ENCODE measurements at regions not wholly inside any gene's neighbourhood (a gene's known extent, or its start where the extent isn't known, plus 50 kb on each side); places are given as distances from the start of the nearest gene placed in this dataset.

DNA sequence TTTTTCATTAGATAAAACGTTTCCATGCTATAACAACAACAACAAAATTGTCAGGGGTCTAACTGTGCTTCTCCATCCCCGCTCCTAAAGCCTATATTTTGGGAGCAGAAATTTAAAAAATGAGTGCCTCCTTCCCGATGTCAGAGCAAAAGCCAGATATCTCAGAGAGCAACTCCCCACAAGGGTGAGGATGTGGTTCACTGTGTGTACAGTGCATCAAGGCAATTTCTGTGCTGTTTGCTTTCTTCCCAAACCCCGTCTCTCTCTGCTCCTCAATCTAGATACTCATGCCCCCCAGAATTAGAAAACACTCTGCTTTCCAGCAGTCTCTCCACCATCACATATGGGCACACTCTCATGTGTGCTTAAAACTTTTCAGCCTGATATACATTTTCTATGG, 76.7 kb upstream of the MBNL1 start:
- DNase-seq (ENCODE audit: low read depth): no peak
- H3K4me3 ChIP-seq (ENCODE audit: low read length): no peak overlapping the region
- TF ChIP-seq, protein P1, sequence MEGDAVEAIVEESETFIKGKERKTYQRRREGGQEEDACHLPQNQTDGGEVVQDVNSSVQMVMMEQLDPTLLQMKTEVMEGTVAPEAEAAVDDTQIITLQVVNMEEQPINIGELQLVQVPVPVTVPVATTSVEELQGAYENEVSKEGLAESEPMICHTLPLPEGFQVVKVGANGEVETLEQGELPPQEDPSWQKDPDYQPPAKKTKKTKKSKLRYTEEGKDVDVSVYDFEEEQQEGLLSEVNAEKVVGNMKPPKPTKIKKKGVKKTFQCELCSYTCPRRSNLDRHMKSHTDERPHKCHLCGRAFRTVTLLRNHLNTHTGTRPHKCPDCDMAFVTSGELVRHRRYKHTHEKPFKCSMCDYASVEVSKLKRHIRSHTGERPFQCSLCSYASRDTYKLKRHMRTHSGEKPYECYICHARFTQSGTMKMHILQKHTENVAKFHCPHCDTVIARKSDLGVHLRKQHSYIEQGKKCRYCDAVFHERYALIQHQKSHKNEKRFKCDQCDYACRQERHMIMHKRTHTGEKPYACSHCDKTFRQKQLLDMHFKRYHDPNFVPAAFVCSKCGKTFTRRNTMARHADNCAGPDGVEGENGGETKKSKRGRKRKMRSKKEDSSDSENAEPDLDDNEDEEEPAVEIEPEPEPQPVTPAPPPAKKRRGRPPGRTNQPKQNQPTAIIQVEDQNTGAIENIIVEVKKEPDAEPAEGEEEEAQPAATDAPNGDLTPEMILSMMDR (IDR thresholded peaks at IDR 0.05; ENCODE audit: insufficient read depth, low read depth, low read length, missing control alignments): no peak

DNA sequence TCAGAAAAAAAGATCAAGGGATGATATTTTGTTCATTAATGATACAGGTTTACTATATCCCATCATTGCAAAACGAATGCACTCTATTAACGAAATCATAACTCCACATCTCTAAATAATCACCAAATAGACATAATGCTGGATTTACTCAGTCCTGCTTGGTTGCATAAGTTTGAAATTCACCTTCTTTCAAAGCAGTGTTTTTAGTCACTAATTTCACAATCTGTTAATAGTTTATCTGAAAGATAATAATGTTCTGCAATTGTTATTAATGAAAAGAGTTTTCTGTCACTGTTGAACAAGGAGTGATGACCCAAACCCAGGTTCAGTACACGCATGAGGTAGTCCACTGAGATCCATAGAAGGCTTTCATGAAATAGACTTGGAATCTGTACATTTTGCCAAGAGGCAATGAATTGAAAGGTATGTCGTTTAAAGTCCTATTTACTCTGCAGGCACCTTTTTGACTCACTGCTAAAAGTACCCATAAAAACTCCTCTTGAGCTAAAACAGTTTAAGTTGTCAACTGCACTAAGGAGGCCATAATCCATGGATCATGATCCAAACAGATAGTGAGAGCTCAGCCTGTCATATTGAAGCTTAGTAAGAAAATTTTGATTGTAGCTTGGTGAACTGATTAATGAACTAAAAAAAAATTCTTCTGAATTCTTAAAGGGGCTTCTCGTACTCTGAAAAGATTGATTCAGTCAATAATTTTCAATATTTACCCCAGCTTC, 75.6 kb upstream of the MBNL1 start:
- no peak overlapping the region for H3K4me3 ChIP-seq (ENCODE audit: low read length)
- no peak for DNase-seq (ENCODE audit: low read depth)
- TF ChIP-seq, protein P1 (IDR thresholded peaks at IDR 0.05; ENCODE audit: insufficient read depth, low read depth, low read length, missing control alignments): no peak

DNA sequence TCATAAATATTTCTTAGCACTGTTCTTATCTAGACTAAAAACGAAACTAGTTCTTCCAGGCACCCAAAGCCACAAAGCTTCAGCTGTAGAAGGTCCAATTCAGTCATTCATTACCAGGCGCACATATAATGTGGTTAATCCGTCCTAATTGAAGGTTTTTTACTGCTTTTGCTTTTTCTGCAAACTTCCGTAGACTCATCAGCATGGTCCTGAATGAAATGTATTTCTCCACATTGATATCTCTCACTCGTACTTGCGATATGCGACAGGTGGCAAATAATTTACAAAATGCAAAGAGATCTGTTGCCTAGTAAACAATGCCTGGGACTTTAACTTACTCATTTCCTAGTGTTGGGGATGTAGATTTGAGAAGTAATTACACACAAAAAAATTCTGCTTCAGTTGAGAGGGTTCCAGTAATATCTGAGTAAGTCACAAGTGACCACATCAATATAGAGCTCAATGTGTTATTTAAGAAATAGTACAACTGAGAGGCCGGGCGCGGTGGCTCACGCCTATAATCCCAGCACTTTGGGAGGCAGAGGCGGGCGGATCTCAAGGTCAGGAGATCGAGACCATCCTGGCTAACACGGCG, 75.0 kb upstream of the MBNL1 start:
- TF ChIP-seq, protein P1 (IDR thresholded peaks at IDR 0.05; ENCODE audit: insufficient read depth, low read depth, low read length, missing control alignments): no peak
- no peak for DNase-seq (ENCODE audit: low read depth)
- H3K4me3 ChIP-seq (ENCODE audit: low read length): no peak overlapping the region

DNA sequence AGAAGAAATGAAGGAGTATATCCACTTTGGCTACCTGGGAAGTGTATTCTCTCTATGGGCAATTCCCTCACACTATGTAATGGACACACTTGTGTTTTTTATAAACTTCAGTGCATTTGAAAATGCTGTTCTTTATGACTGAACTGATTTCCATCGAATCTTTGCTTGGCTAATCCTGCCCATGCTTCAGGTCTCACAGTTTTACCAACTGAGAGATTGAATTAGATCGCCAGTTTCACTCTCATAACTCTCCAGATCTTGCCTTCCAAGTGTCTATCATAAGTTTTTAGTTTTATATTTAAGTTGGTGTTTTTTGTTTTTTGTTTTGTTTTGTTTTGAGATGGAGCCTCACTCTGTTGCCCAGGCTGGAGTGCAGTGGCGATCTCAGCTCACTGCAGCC, 73.5 kb upstream of the MBNL1 start:
- H3K4me3 ChIP-seq (ENCODE audit: low read length): no peak overlapping the region
- TF ChIP-seq, protein P1 (IDR thresholded peaks at IDR 0.05; ENCODE audit: insufficient read depth, low read depth, low read length, missing control alignments): no peak
- DNase-seq (ENCODE audit: low read depth): no peak

DNA sequence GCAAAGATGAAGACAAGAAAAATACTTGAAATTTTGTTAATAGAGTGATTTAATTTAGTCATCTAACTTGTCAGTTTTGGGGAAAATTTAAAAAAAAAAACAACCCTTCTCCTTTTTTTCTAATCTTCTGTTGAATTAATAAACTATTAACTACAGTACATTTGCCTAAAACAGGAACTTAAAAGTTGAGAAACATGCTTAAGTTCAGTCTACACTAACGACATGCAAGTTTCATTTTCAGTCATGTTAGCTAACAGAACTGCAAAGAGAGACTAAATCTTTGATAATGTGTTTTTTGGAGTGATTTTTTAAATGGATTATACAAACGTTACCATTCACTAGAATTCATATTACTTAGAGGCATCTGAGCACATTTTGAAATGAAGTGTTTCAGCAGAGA, 71.9 kb upstream of the MBNL1 start:
- DNase-seq (ENCODE audit: low read depth): no peak

DNA sequence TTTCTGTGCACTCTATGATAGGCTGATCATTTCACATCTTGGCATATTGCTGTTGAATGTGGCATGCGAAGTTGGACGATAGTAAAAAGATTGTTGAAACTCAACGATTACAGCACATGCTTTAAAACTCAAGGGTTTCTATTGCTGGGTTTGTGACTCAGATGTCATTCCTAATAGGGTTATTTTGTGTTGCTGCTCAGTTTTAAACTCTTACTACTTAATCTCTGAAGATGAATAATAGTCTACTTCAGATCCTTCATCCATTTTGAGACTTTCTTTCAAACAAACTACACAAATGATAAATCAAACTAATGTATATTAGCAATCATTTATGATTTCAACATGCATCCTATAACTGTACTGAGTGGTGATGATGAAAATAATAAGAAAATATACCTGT, 71.3 kb upstream of the MBNL1 start:
- DNase-seq (ENCODE audit: low read depth): no peak
- no peak overlapping the region for H3K4me3 ChIP-seq (ENCODE audit: low read length)
- TF ChIP-seq, protein P1 (IDR thresholded peaks at IDR 0.05; ENCODE audit: insufficient read depth, low read depth, low read length, missing control alignments): no peak

More for the DNA sequence above, 71.9 kb upstream of the MBNL1 start:
- TF ChIP-seq, protein P1 (IDR thresholded peaks at IDR 0.05; ENCODE audit: insufficient read depth, low read depth, low read length, missing control alignments): no peak
- H3K4me3 ChIP-seq (ENCODE audit: low read length): no peak overlapping the region

DNA sequence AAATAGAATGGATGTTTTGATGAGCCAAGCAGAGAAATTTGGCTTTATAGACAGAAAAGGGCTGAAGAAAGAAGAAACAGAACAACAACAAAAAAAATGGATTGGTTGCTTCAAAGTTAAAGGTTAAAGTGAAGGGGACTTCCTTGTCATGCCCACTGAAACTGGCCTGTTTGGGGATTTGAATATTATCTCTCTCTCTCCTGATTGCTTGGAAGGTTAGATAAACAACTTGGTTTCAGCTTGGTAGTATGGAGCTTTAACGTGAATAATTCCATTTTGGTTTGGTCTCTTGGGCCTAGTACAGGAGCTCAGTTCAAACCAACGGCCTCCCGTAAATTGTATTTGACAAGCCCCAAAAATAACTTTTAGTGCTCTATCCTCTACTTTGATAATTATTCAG, 70.8 kb upstream of the MBNL1 start:
- TF ChIP-seq, protein P1 (IDR thresholded peaks at IDR 0.05; ENCODE audit: insufficient read depth, low read depth, low read length, missing control alignments): no peak
- H3K4me3 ChIP-seq (ENCODE audit: low read length): no peak overlapping the region
- no peak for DNase-seq (ENCODE audit: low read depth)

Data from epithelial cell of esophagus (primary cell).